Lung (tissue), 11 donors: ENCODE measurements at regions not wholly inside any gene's neighbourhood (a gene's known extent, or its start where the extent isn't known, plus 50 kb on each side); places are given as distances from the start of the nearest gene placed in this dataset.

ENCODE experiments used
- ATAC-seq: fragments of 200-7000 bp; cut with Tn5 transposase; one replicate; pipeline ENCODE4 v1.9.1; 2020; ENCODE audit warnings: moderate number of reproducible peaks; ENCODE audit not compliant: insufficient read depth, low FRiP score
- DNase-seq, 3 donors: peaks; one replicate each; pipeline ENCODE4 v3.0.0-alpha.2; 2013 to 2017
- H3K27ac ChIP-seq, 2 donors: one replicate each; pipeline ENCODE4 v1.5.1; 2013; ENCODE audit warnings: mild to moderate bottlenecking in 2 of 2, moderate library complexity in 2 of 2, control low read depth in 1 of 2, inconsistent platforms in 1 of 2, low read depth in 1 of 2, low read length in 1 of 2
- H3K27me3 ChIP-seq, 3 donors: one replicate each; pipeline ENCODE4 v1.5.1; 2013; ENCODE audit warnings: low read length in 2 of 3; ENCODE audit not compliant: control insufficient read depth in 3 of 3, insufficient read depth in 3 of 3
- H3K36me3 ChIP-seq, 4 donors: one replicate each; pipeline ENCODE4 v1.5.1; 2013; ENCODE audit warnings: low read length in 4 of 4, mild to moderate bottlenecking in 1 of 4, moderate library complexity in 1 of 4; ENCODE audit not compliant: control insufficient read depth in 4 of 4, insufficient read depth in 4 of 4
- H3K4me1 ChIP-seq, 5 donors: one replicate each; pipeline ENCODE4 v1.5.1; 2013; ENCODE audit warnings: low read length in 5 of 5, mild to moderate bottlenecking in 2 of 5, moderate library complexity in 1 of 5; ENCODE audit not compliant: control insufficient read depth in 5 of 5, insufficient read depth in 5 of 5
- H3K4me3 ChIP-seq: one replicate; pipeline ENCODE4 v1.5.1; 2013; ENCODE audit warnings: mild to moderate bottlenecking, control low read depth, moderate library complexity
- H3K9ac ChIP-seq, 2 donors: one replicate each; pipeline ENCODE4 v1.5.1; 2013; ENCODE audit warnings: low read length in 2 of 2, control low read depth in 1 of 2; ENCODE audit not compliant: insufficient read depth in 1 of 2
- H3K9me3 ChIP-seq, 4 donors: one replicate each; pipeline ENCODE4 v1.5.1; 2013; ENCODE audit warnings: low read length in 3 of 4, mild to moderate bottlenecking in 1 of 4, moderate library complexity in 1 of 4; ENCODE audit not compliant: control insufficient read depth in 4 of 4, insufficient read depth in 3 of 4
- WGBS, 2 donors: extraction: QIAGEN DNeasy Blood & Tissue Kit; methylation state at CpG; one replicate each; pipeline ENCODE4 v1.1.7; 2013; 5-methylcytosine and 5-hydroxymethylcytosine counted together
- TF ChIP-seq, protein P1 (sequence below): IDR thresholded peaks from 2 replicates; pipeline ENCODE4 v1.5.1; 2012; ENCODE audit warnings: mild to moderate bottlenecking; ENCODE audit errors: control extremely low read depth, extremely low read depth
- donor health status: control.
- donor health status: control.
- donor health status: Bipolar disorder and iron deficiency.
- donor health status: healthy.
- donor health status: DM: yes; HTN: yes; CAD: no.

DNA sequence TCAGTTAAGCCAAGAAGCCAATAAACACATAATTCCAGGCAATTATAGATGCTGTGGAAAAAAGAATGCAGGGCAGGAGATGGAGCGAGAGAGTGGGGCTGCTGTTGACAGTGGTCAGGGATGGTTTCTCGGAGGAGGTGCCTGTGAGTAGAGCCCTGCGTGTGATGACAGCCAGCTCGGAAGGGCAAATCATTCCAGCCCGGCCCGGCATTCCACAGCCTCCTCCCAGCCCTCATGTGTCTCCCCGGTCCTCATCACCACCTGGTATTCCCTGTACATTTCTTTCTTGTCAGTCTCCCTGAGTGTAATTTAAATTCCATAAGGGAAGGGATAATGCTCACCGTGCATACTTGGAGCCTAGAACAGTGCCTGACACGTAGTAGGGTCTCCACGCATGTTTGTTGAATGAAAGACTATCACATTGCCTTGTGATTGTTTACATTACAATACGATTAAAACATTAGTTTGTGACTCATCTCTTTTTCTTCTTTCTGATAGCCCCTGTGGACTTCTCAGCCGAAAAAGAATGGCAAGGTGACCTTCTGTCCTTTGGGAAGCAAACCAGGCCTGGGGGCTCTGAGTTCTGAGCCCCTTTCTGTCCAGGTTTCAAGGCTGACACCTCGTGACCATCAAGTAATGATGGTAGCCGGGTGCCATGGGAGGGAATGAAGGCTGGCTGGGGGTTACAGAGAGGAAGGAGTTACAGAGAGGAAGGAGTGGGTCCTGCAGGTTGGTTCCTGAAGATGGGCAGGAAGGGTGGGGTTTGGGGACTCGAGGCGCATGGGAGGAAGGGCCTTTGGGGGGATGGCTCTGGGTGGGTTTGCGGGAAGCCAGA lies 379.5 kb upstream of the SULF2 start:
- Histone ChIP-seq H3K4me1 (no peaks in the 10 kb centered on the region), H3K9me3 (no peaks in the 10 kb centered on the region), H3K9ac (no peak overlapping the region), H3K36me3 (no peaks in the 10 kb centered on the region), H3K27me3 (peaks cover 0 to 17% (median 3%) of the 10 kb centered on the region in 3 donors), H3K27ac (no peak overlapping the region), H3K4me3 (no peak overlapping the region)
- no peak for DNase-seq
- ATAC-seq, result no peak
- WGBS, 2 donors, result 73 to 85% methylated on average over 17 of the region's 17 CpGs
- TF ChIP-seq, protein P1, sequence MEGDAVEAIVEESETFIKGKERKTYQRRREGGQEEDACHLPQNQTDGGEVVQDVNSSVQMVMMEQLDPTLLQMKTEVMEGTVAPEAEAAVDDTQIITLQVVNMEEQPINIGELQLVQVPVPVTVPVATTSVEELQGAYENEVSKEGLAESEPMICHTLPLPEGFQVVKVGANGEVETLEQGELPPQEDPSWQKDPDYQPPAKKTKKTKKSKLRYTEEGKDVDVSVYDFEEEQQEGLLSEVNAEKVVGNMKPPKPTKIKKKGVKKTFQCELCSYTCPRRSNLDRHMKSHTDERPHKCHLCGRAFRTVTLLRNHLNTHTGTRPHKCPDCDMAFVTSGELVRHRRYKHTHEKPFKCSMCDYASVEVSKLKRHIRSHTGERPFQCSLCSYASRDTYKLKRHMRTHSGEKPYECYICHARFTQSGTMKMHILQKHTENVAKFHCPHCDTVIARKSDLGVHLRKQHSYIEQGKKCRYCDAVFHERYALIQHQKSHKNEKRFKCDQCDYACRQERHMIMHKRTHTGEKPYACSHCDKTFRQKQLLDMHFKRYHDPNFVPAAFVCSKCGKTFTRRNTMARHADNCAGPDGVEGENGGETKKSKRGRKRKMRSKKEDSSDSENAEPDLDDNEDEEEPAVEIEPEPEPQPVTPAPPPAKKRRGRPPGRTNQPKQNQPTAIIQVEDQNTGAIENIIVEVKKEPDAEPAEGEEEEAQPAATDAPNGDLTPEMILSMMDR, result no peak

GRCh38 chr20:48164034-48164433 lies 378.8 kb upstream of the SULF2 start:
- TF ChIP-seq, protein P1, result no peak
- H3K27ac ChIP-seq, result no peak overlapping the region
- no peak for ATAC-seq
- no peak overlapping the region for H3K9ac ChIP-seq
- no peak for DNase-seq
- no peak overlapping the region for H3K4me3 ChIP-seq
- peaks cover 0 to 17% (median 3%) of the 10 kb centered on the region in 3 donors for H3K27me3 ChIP-seq
- no peaks in the 10 kb centered on the region for H3K4me1 ChIP-seq
- 76 to 90% methylated on average over 7 of the region's 7 CpGs for WGBS, 2 donors
- H3K9me3 ChIP-seq, result no peaks in the 10 kb centered on the region
- no peaks in the 10 kb centered on the region for H3K36me3 ChIP-seq

DNA sequence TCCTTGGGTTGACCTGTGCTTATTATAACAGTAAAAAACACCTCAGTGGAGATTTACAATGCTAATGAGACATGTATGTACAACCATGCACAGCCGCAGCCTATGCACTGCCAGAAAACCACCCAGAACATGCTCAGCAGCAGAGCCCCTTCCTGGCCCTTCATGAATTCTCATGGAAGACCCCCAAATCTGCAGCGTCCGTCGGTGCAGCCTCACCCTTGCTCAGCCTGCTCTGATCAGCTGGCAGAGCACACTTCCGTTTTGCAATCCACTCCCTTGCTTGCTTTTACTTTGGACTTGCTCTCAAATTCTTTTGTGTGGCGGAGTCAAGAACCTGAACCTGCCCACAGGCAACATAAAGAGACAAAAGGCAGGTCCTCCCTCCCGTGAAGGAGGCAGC lies 378.2 kb upstream of the SULF2 start:
- no peaks in the 10 kb centered on the region for H3K9me3 ChIP-seq
- H3K27me3 ChIP-seq, result peaks cover 0 to 17% (median 3%) of the 10 kb centered on the region in 3 donors

More for the DNA sequence above, 378.2 kb upstream of the SULF2 start:
- no peak for DNase-seq
- TF ChIP-seq, protein P1, result no peak
- no peak for ATAC-seq
- H3K9ac ChIP-seq, result no peak overlapping the region
- H3K36me3 ChIP-seq, result no peaks in the 10 kb centered on the region
- WGBS, 2 donors, result 54 to 79% methylated on average over 7 of the region's 7 CpGs
- no peak overlapping the region for H3K27ac ChIP-seq
- H3K4me3 ChIP-seq, result no peak overlapping the region
- no peaks in the 10 kb centered on the region for H3K4me1 ChIP-seq
